ENCODE measurements at regions not wholly inside any gene's neighbourhood (a gene's known extent, or its start where the extent isn't known, plus 50 kb on each side); places are given as distances from the start of the nearest gene placed in this dataset.
"Not testable (repeated sequence)": the region's sequence is repeated elsewhere in the genome, so short reads cannot be mapped to it uniquely, and the experiment has no call there.

GRCh38 chr4:186829740-186830449 lies 106.2 kb upstream of the FAT1 start:
- BruUV-seq (replicated peaks) = no TSS peak
- POLR2A ChIA-PET (ENCODE audit: low non-redundant PET) = no interaction called here

GRCh38 chr4:186831574-186831973 lies 107.9 kb upstream of the FAT1 start:
- CTCF ChIA-PET = no interaction called here
- intact Hi-C loops (cut with micrococcal nuclease; ENCODE audit: unreplicated experiment) = no loop called here
- no TSS peak for BruUV-seq (replicated peaks)
- no peaks in the 10 kb centered on the region for H3K27me3 ChIP-seq (replicated peaks; ENCODE audit: insufficient read depth, low read depth, low read length, poor library complexity)
- no peak overlapping the region for H3K27ac ChIP-seq (ENCODE audit: low read depth, low read length, poor library complexity, severe bottlenecking)
- no peak for TF ChIP-seq EZH2 (IDR thresholded peaks at IDR 0.05; ENCODE audit: borderline replicate concordance, low read depth, low read length, poor library complexity, severe bottlenecking)
- TF ChIP-seq CTCF (conservative IDR thresholded peaks at IDR 0.05; ENCODE audit: low read depth, low read length) = no peak
- H3K4me3 ChIP-seq (ENCODE audit: low read depth, low read length, poor library complexity, severe bottlenecking) = no peak overlapping the region
- H3K36me3 ChIP-seq (ENCODE audit: insufficient read depth, low read length, poor library complexity, severe bottlenecking) = no peaks in the 10 kb centered on the region
- POLR2A ChIA-PET (ENCODE audit: low non-redundant PET) = no interaction called here
- no peaks in the 10 kb centered on the region for H3K9me3 ChIP-seq (ENCODE audit: low read depth, low read length, poor library complexity, severe bottlenecking)
- no peaks in the 10 kb centered on the region for H3K4me1 ChIP-seq (ENCODE audit: insufficient read depth, low read length, poor library complexity, severe bottlenecking)
- DNase-seq (ENCODE audit: low spot score) = no peak

More at GRCh38 chr4:186829740-186830449, 106.2 kb upstream of the FAT1 start:
- Histone ChIP-seq H3K9me3 (ENCODE audit: low read depth, low read length, poor library complexity, severe bottlenecking) (no peaks in the 10 kb centered on the region), H3K27ac (ENCODE audit: low read depth, low read length, poor library complexity, severe bottlenecking) (no peak overlapping the region), H3K4me3 (ENCODE audit: low read depth, low read length, poor library complexity, severe bottlenecking) (no peak overlapping the region), H3K27me3 (replicated peaks; ENCODE audit: insufficient read depth, low read depth, low read length, poor library complexity) (no peaks in the 10 kb centered on the region), H3K4me1 (ENCODE audit: insufficient read depth, low read length, poor library complexity, severe bottlenecking) (no peaks in the 10 kb centered on the region), H3K36me3 (ENCODE audit: insufficient read depth, low read length, poor library complexity, severe bottlenecking) (no peaks in the 10 kb centered on the region)
- CTCF ChIA-PET = no interaction called here
- TF ChIP-seq EZH2 (IDR thresholded peaks at IDR 0.05; ENCODE audit: borderline replicate concordance, low read depth, low read length, poor library complexity, severe bottlenecking) (no peak), CTCF (conservative IDR thresholded peaks at IDR 0.05; ENCODE audit: low read depth, low read length) (no peak)
- DNase-seq (ENCODE audit: low spot score) = no peak
- intact Hi-C loops (cut with micrococcal nuclease; ENCODE audit: unreplicated experiment) = no loop called here

- POLR2A ChIA-PET (ENCODE audit: low non-redundant PET) = interaction anchor here (0.6 kb wide), 1 partner anchor 615 kb away, joined by 3 read pairs; no protein-coding TSS in a partner anchor
- no peak overlapping the region for H3K4me3 ChIP-seq (ENCODE audit: low read depth, low read length, poor library complexity, severe bottlenecking)
- DNase-seq (ENCODE audit: low spot score) = no peak
- no peaks in the 10 kb centered on the region for H3K9me3 ChIP-seq (ENCODE audit: low read depth, low read length, poor library complexity, severe bottlenecking)
- intact Hi-C loops (cut with micrococcal nuclease; ENCODE audit: unreplicated experiment) = no loop called here
- H3K4me1 ChIP-seq (ENCODE audit: insufficient read depth, low read length, poor library complexity, severe bottlenecking) = no peaks in the 10 kb centered on the region
- no peak overlapping the region for H3K27ac ChIP-seq (ENCODE audit: low read depth, low read length, poor library complexity, severe bottlenecking)
- H3K36me3 ChIP-seq (ENCODE audit: insufficient read depth, low read length, poor library complexity, severe bottlenecking) = no peaks in the 10 kb centered on the region
- TF ChIP-seq EZH2 (IDR thresholded peaks at IDR 0.05; ENCODE audit: borderline replicate concordance, low read depth, low read length, poor library complexity, severe bottlenecking) (no peak), CTCF (conservative IDR thresholded peaks at IDR 0.05; ENCODE audit: low read depth, low read length) (no peak)
- H3K27me3 ChIP-seq (replicated peaks; ENCODE audit: insufficient read depth, low read depth, low read length, poor library complexity) = no peaks in the 10 kb centered on the region
- CTCF ChIA-PET = no interaction called here
- no TSS peak for BruUV-seq (replicated peaks)
Observed at GRCh38 chr4:186832906-186833305, 109.2 kb upstream of the FAT1 start.

- H3K27ac ChIP-seq (ENCODE audit: low read depth, low read length, poor library complexity, severe bottlenecking); DNase-seq (ENCODE audit: low spot score); H3K27me3 ChIP-seq (replicated peaks; ENCODE audit: insufficient read depth, low read depth, low read length, poor library complexity); BruUV-seq (replicated peaks); POLR2A ChIA-PET (ENCODE audit: low non-redundant PET); H3K36me3 ChIP-seq (ENCODE audit: insufficient read depth, low read length, poor library complexity, severe bottlenecking); CTCF ChIA-PET; H3K4me1 ChIP-seq (ENCODE audit: insufficient read depth, low read length, poor library complexity, severe bottlenecking); intact Hi-C loops (cut with micrococcal nuclease; ENCODE audit: unreplicated experiment); H3K9me3 ChIP-seq (ENCODE audit: low read depth, low read length, poor library complexity, severe bottlenecking); H3K4me3 ChIP-seq (ENCODE audit: low read depth, low read length, poor library complexity, severe bottlenecking): not testable (repeated sequence)
Observed at GRCh38 chr4:186837463-186837862, 113.8 kb upstream of the FAT1 start.

Measured in A673 (cell line).